Neuronal stem cell (in vitro differentiated cells): ENCODE measurements at regions not wholly inside any gene's neighbourhood (a gene's known extent, or its start where the extent isn't known, plus 50 kb on each side); places are given as distances from the start of the nearest gene placed in this dataset.
"Not testable (repeated sequence)": the region's sequence is repeated elsewhere in the genome, so short reads cannot be mapped to it uniquely, and the experiment has no call there.

Experiments
- DNase-seq: peaks from one replicate; pipeline ENCODE4 v3.0.0-alpha.2; 2013; ENCODE audit warnings: low spot score
- H2AFZ ChIP-seq: one replicate; pipeline ENCODE4 v1.6.1; 2013; ENCODE audit warnings: mild to moderate bottlenecking, low read length, inconsistent platforms
- H2AK5ac ChIP-seq: 2 replicates; pipeline ENCODE4 v1.6.1; 2013; ENCODE audit warnings: low read depth, mild to moderate bottlenecking, inconsistent platforms, low read length, moderate library complexity, mixed read lengths
- H2BK120ac ChIP-seq: 2 replicates; pipeline ENCODE4 v1.6.1; 2013; ENCODE audit warnings: low read depth, mild to moderate bottlenecking, inconsistent platforms, low read length, moderate library complexity, mixed read lengths
- H2BK12ac ChIP-seq: one replicate; pipeline ENCODE4 v1.6.1; 2013; ENCODE audit warnings: low read length, inconsistent platforms
- H2BK15ac ChIP-seq: 2 replicates; pipeline ENCODE4 v1.6.1; 2013; ENCODE audit warnings: mild to moderate bottlenecking, low read length, inconsistent platforms, mixed read lengths
- H2BK5ac ChIP-seq: one replicate; pipeline ENCODE4 v1.6.1; 2013; ENCODE audit warnings: inconsistent platforms, mild to moderate bottlenecking, low read length, moderate library complexity
- H3K14ac ChIP-seq: one replicate; pipeline ENCODE4 v1.6.1; 2013; ENCODE audit warnings: low read length, inconsistent platforms
- H3K18ac ChIP-seq: 2 replicates; pipeline ENCODE4 v1.6.1; 2013; ENCODE audit warnings: low read length, inconsistent platforms
- H3K23ac ChIP-seq: 2 replicates; pipeline ENCODE4 v1.6.1; 2013; ENCODE audit warnings: low read depth, mild to moderate bottlenecking, mixed read lengths, low read length, inconsistent platforms; ENCODE audit not compliant: poor library complexity
- H3K27ac ChIP-seq: replicated peaks from 3 replicates; pipeline ENCODE4 v1.5.1; 2013; ENCODE audit warnings: low read length, inconsistent platforms
- H3K27me3 ChIP-seq, 3 experiments: 2 replicates each; pipeline ENCODE4 v1.6.1; 2013; ENCODE audit warnings: low read length in 3 of 3, mild to moderate bottlenecking in 2 of 3, inconsistent platforms in 1 of 3, low read depth in 1 of 3, mixed read lengths in 1 of 3, moderate library complexity in 1 of 3; ENCODE audit not compliant: control insufficient read depth in 3 of 3, insufficient read depth in 3 of 3
- H3K36me3 ChIP-seq, 2 donors: replicated peaks in 1 of 2; 2 replicates each; pipeline ENCODE4 v1.6.1; 2013; ENCODE audit warnings: low read length in 2 of 2; ENCODE audit not compliant: control insufficient read depth in 2 of 2, insufficient read depth in 2 of 2
- H3K4ac ChIP-seq: 2 replicates; pipeline ENCODE4 v1.6.1; 2013; ENCODE audit warnings: inconsistent platforms, mild to moderate bottlenecking, low read length, moderate library complexity
- H3K4me1 ChIP-seq, 2 donors: 1 replicate in 1 of 2; 2 replicates in 1 of 2; pipeline ENCODE4 v1.6.1; 2013; ENCODE audit warnings: low read length in 2 of 2, low read depth in 1 of 2; ENCODE audit not compliant: control insufficient read depth in 2 of 2, insufficient read depth in 1 of 2
- H3K4me2 ChIP-seq: one replicate; pipeline ENCODE4 v1.6.1; 2013; ENCODE audit warnings: mild to moderate bottlenecking, low read length, inconsistent platforms; ENCODE audit not compliant: insufficient read depth, poor library complexity, severe bottlenecking
- H3K4me3 ChIP-seq, 2 donors: 2 replicates each; pipeline ENCODE4 v1.5.1; 2013; ENCODE audit warnings: low read length in 2 of 2, mild to moderate bottlenecking in 2 of 2, inconsistent platforms in 1 of 2, moderate library complexity in 1 of 2
- H3K79me1 ChIP-seq: one replicate; pipeline ENCODE4 v1.6.1; 2013; ENCODE audit warnings: low read depth, mild to moderate bottlenecking, inconsistent platforms, low read length, moderate library complexity
- H3K9ac ChIP-seq: one replicate; pipeline ENCODE4 v1.6.1; 2013; ENCODE audit warnings: mild to moderate bottlenecking, low read depth, low read length, inconsistent platforms; ENCODE audit not compliant: poor library complexity
- H3K9me3 ChIP-seq, 2 donors: replicated peaks in 1 of 2; 2 replicates each; pipeline versions ENCODE3 to v1.6.1; 2013; ENCODE audit warnings: low read length in 2 of 2, mild to moderate bottlenecking in 2 of 2, inconsistent platforms in 1 of 2, low read depth in 1 of 2, mixed read lengths in 1 of 2, moderate library complexity in 1 of 2; ENCODE audit not compliant: control insufficient read depth in 2 of 2, insufficient read depth in 1 of 2
- H4K8ac ChIP-seq: one replicate; pipeline ENCODE4 v1.6.1; 2013; ENCODE audit warnings: low read depth, mild to moderate bottlenecking, inconsistent platforms, low read length, moderate library complexity
- H4K91ac ChIP-seq: one replicate; pipeline ENCODE4 v1.6.1; 2013; ENCODE audit warnings: low read length, low read depth, mild to moderate bottlenecking, inconsistent platforms; ENCODE audit not compliant: poor library complexity
- WGBS, 2 donors: extraction: QIAGEN DNeasy Blood & Tissue Kit; methylation state at CpG; one replicate each; pipeline ENCODE4 v1.1.7; 2013; ENCODE audit warnings: missing lambda C conversion rate in 2 of 2, mixed read lengths in 1 of 2; ENCODE audit not compliant: insufficient read length in 2 of 2, insufficient replicate concordance in 1 of 2; ENCODE audit errors: extremely low coverage in 2 of 2; 5-methylcytosine and 5-hydroxymethylcytosine counted together

DNA sequence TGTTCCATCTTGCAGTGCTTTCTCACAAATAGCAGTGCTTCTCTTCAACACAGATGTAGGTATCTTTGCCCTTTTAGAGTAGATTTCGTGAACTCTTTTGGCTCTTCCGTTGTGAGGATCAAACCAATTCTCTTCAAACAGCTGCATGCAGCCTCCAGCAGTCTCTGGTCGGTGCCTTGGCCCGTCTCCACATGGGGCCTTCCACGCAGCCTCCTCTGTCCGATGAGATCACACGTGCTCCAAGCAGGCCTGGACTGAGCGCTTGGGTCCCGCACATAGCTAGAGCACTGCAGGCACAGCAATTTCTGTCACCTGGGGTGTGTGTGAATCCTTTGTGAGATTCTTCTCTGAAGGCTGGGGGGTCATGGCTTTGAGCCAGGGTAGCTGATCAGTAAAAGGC is 82.8 kb upstream of the KCNE2 start:
- Histone ChIP-seq H3K23ac (no peak overlapping the region), H2BK12ac (no peak overlapping the region), H2AK5ac (no peak overlapping the region), H2BK120ac (no peak overlapping the region), H4K8ac (no peak overlapping the region), H3K36me3 (no peaks in the 10 kb centered on the region), H4K91ac (no peak overlapping the region), H2BK15ac (no peak overlapping the region), H3K18ac (no peak overlapping the region), H3K9me3 (peaks cover 0 to 8% of the 10 kb centered on the region in 2 donors), H2BK5ac (no peak overlapping the region), H3K4me3 (no peak overlapping the region), H3K4me2 (no peak overlapping the region), H3K14ac (no peak overlapping the region), H3K4ac (no peak overlapping the region), H3K27me3 (peaks cover 0 to 5% (median 0%) of the 10 kb centered on the region in 3 experiments), H2AFZ (no peak overlapping the region), H3K9ac (no peak overlapping the region), H3K79me1 (no peaks in the 10 kb centered on the region), H3K4me1 (no peaks in the 10 kb centered on the region), H3K27ac (no peak overlapping the region)
- no CpG with 5 or more reads among the region's 9 CpGs for WGBS, 2 donors
- DNase-seq: no peak

DNA sequence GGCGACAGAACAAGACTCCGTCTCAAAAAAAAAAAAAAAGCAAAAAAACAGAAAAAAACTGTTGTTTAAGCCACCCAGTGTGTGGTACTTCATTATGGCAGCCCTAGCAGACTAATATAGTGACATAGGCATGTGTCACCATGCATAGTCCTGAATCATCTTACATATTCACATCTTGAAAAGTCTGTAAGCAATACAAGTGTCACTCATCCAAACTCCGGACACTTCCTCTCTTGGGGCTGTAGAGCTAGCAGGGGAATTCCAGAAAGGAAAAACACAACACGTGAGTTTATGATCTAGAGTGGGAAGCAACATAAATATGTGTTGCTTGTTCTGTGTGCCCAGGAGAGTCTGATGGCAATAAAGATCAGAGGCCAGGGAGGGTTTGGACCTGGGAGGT is 81.6 kb upstream of the KCNE2 start:
- Histone ChIP-seq H2BK5ac (no peak overlapping the region), H2AFZ (no peak overlapping the region), H3K36me3 (no peaks in the 10 kb centered on the region), H3K4me1 (no peaks in the 10 kb centered on the region), H3K14ac (no peak overlapping the region), H2BK120ac (no peak overlapping the region), H3K27me3 (peaks cover 0 to 5% (median 0%) of the 10 kb centered on the region in 3 experiments), H2BK15ac (no peak overlapping the region), H3K9ac (no peak overlapping the region), H3K4me3 (no peak overlapping the region), H2AK5ac (no peak overlapping the region), H3K79me1 (no peaks in the 10 kb centered on the region), H3K23ac (no peak overlapping the region), H3K9me3 (peaks cover 0 to 8% of the 10 kb centered on the region in 2 donors), H3K27ac (no peak overlapping the region), H2BK12ac (no peak overlapping the region), H3K4me2 (no peak overlapping the region), H4K91ac (no peak overlapping the region), H3K18ac (no peak overlapping the region), H4K8ac (no peak overlapping the region), H3K4ac (no peak overlapping the region)
- no peak for DNase-seq
- no CpG with 5 or more reads among the region's 4 CpGs for WGBS, 2 donors

DNA sequence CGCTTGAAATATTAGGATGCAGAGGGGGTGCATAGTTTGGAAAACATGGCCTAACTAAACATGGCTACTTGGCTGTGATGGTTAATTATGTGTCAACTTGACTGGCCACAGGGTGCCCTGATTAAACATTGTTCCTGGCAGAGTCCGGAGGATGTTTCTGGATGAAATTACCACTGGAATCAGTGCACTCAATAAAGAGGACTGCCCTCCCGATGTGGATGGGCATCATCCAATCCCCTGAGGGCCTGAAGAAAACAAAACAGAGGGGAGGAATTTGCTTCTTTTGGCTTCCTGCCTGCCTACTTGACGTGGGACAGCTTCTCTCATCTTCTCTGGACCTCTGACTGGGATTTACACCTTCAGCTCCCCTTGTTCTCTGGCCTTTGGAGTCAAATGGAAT is 79.1 kb upstream of the KCNE2 start:
- no peak overlapping the region for H3K14ac ChIP-seq
- DNase-seq: no peak
- H4K8ac ChIP-seq: no peak overlapping the region
- H3K18ac ChIP-seq: no peak overlapping the region
- H4K91ac ChIP-seq: no peak overlapping the region
- no peak overlapping the region for H2BK120ac ChIP-seq
- H3K36me3 ChIP-seq: no peaks in the 10 kb centered on the region
- no peak overlapping the region for H2BK15ac ChIP-seq
- H3K27me3 ChIP-seq: peaks cover 0 to 5% (median 0%) of the 10 kb centered on the region in 3 experiments
- peaks cover 8 to 9% of the 10 kb centered on the region in 2 donors for H3K9me3 ChIP-seq
- WGBS, 2 donors: no CpG with 5 or more reads among the region's 4 CpGs
- no peak overlapping the region for H2AFZ ChIP-seq
- no peak overlapping the region for H2BK5ac ChIP-seq
- H2AK5ac ChIP-seq: no peak overlapping the region
- H3K9ac ChIP-seq: no peak overlapping the region
- H3K27ac ChIP-seq: no peak overlapping the region
- H3K79me1 ChIP-seq: no peaks in the 10 kb centered on the region
- no peak overlapping the region for H3K4ac ChIP-seq
- H3K4me1 ChIP-seq: no peaks in the 10 kb centered on the region
- no peak overlapping the region for H3K4me2 ChIP-seq
- no peak overlapping the region for H2BK12ac ChIP-seq
- H3K4me3 ChIP-seq: no peak overlapping the region
- no peak overlapping the region for H3K23ac ChIP-seq

DNA sequence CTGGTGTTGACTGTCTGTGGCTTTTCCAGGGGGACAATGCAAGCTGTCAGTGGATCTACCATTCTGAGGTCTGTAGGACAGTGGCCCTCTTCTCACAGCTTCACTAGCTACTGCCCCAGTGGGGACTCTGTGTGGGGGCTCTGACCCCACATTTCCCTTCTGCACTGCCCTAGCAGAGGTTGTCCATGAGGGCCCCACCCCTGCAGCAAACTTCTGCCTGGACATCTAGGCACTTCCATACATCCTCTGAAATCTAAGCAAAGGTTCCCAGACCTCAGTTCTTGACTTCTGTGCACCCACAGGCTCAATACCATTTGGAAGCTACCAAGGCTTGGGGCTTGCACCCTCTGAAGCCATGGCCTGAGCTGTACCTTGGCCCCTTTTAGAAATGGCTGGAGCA is 75.8 kb upstream of the KCNE2 start:
- H3K36me3 ChIP-seq, H3K4me1 ChIP-seq, H2BK5ac ChIP-seq, H3K27me3 ChIP-seq, H2AK5ac ChIP-seq, DNase-seq, H3K23ac ChIP-seq, H2BK120ac ChIP-seq, H4K91ac ChIP-seq, H3K4me2 ChIP-seq, H2AFZ ChIP-seq, H2BK15ac ChIP-seq, H3K79me1 ChIP-seq, H3K14ac ChIP-seq, H3K9ac ChIP-seq, H3K18ac ChIP-seq, H4K8ac ChIP-seq, H3K9me3 ChIP-seq, H3K4ac ChIP-seq, H3K4me3 ChIP-seq, H3K27ac ChIP-seq, H2BK12ac ChIP-seq: not testable (repeated sequence)
